MM.1S (cell line): ENCODE measurements at regions not wholly inside any gene's neighbourhood (a gene's known extent, or its start where the extent isn't known, plus 50 kb on each side); places are given as distances from the start of the nearest gene placed in this dataset.

Experiments
- DNase-seq: peaks from one replicate; pipeline ENCODE4 v3.0.0-alpha.2; 2015
- H2AFZ ChIP-seq: fragments of 300-600 bp; sonication (generic); 2 replicates; pipeline ENCODE4 v1.6.0; 2016; ENCODE audit warnings: antibody characterized with exemption, low read length
- H3F3A ChIP-seq: fragments of 300-600 bp; sonication (generic); 2 replicates; pipeline ENCODE4 v1.6.1; 2016; ENCODE audit warnings: mild to moderate bottlenecking, antibody characterized with exemption, low read length, moderate library complexity, mixed read lengths; ENCODE audit not compliant: insufficient read depth
- H3K27ac ChIP-seq: fragments of 300-600 bp; sonication (generic); 2 replicates; pipeline ENCODE4 v1.5.1; 2016; ENCODE audit warnings: mild to moderate bottlenecking, low read length
- H3K27me3 ChIP-seq: fragments of 300-600 bp; sonication (generic); replicated peaks from 2 replicates; pipeline ENCODE4 v1.6.0; 2016; ENCODE audit warnings: low read length; ENCODE audit not compliant: insufficient read depth
- H3K36me3 ChIP-seq: fragments of 300-600 bp; sonication (generic); replicated peaks from 2 replicates; pipeline ENCODE4 v1.6.1; 2016; ENCODE audit warnings: mild to moderate bottlenecking, low read length, mixed read lengths; ENCODE audit not compliant: insufficient read depth
- H3K4me1 ChIP-seq: fragments of 300-600 bp; sonication (generic); 2 replicates; pipeline ENCODE4 v1.6.1; 2016; ENCODE audit warnings: low read length, mixed read lengths
- H3K4me2 ChIP-seq: fragments of 300-600 bp; sonication (generic); 2 replicates; pipeline ENCODE4 v1.6.0; 2016; ENCODE audit warnings: low read depth, low read length
- H3K4me3 ChIP-seq: fragments of 300-600 bp; sonication (generic); 2 replicates; pipeline ENCODE4 v1.5.1; 2016; ENCODE audit warnings: low read length, mixed read lengths
- H3K79me2 ChIP-seq: fragments of 300-600 bp; sonication (generic); 2 replicates; pipeline ENCODE4 v1.6.1; 2016; ENCODE audit warnings: mixed run types, low read length, mixed read lengths
- H3K9ac ChIP-seq: fragments of 300-600 bp; sonication (generic); 2 replicates; pipeline ENCODE4 v1.6.1; 2016; ENCODE audit warnings: low read length, mixed read lengths
- H3K9me2 ChIP-seq: fragments of 300-600 bp; sonication (generic); replicated peaks from 2 replicates; pipeline ENCODE4 v1.6.1; 2016; ENCODE audit warnings: mild to moderate bottlenecking, low read length, mixed read lengths; ENCODE audit not compliant: insufficient read depth
- H3K9me3 ChIP-seq: fragments of 300-600 bp; sonication (generic); replicated peaks from 2 replicates; pipeline ENCODE4 v1.6.1; 2016; ENCODE audit warnings: mild to moderate bottlenecking, low read length, mixed read lengths; ENCODE audit not compliant: insufficient read depth
- H4K20me1 ChIP-seq: fragments of 300-600 bp; sonication (generic); 2 replicates; pipeline ENCODE4 v1.6.1; 2016; ENCODE audit warnings: mild to moderate bottlenecking, low read length, moderate library complexity, mixed read lengths; ENCODE audit not compliant: insufficient read depth
- CTCF ChIP-seq: fragments of 300-600 bp; sonication (generic); IDR thresholded peaks from 2 replicates; pipeline ENCODE4 v1.5.1; 2016; ENCODE audit warnings: antibody characterized with exemption, low read length, mixed read lengths
- EZH2 ChIP-seq: fragments of 300-600 bp; sonication (generic); optimal IDR thresholded peaks from 2 replicates; pipeline ENCODE3; 2017; ENCODE audit warnings: low read depth, mild to moderate bottlenecking, antibody characterized with exemption, low read length, mixed read lengths
- EZH2phosphoT487 ChIP-seq: fragments of 300-600 bp; sonication (generic); IDR thresholded peaks from 2 replicates; pipeline ENCODE4 v1.6.1; 2018; ENCODE audit warnings: antibody characterized with exemption, low read length

DNA sequence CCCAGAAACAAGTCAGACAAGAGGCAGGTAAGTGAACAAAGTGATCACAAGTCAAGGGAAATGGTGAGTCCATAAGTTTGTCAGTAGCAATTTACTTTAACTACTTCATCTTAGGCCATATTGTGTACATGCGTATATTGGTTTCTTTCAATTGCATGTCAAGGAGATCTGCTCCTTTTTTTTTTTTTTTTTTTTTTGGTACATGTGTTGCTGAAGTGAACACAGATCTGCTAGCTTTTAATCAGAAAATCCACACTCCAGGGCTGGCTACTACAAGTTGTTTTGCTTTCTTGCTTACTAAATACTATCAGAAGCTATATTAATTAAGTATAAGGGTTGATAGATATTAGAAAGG lies 985.1 kb downstream of the TSN start:
- no peak for TF ChIP-seq CTCF
- TF ChIP-seq EZH2phosphoT487 = no peak
- no peak for TF ChIP-seq EZH2
- no peaks in the 10 kb centered on the region for H3K9me2 ChIP-seq
- H3K27me3 ChIP-seq = no peaks in the 10 kb centered on the region
- H3F3A ChIP-seq = no peaks in the 10 kb centered on the region
- no peak overlapping the region for H2AFZ ChIP-seq
- DNase-seq = no peak
- H3K9me3 ChIP-seq = no peaks in the 10 kb centered on the region
- H3K4me2 ChIP-seq = no peak overlapping the region
- no peak overlapping the region for H3K9ac ChIP-seq
- no peaks in the 10 kb centered on the region for H4K20me1 ChIP-seq
- no peak overlapping the region for H3K27ac ChIP-seq
- no peaks in the 10 kb centered on the region for H3K4me1 ChIP-seq
- no peak overlapping the region for H3K4me3 ChIP-seq
- no peaks in the 10 kb centered on the region for H3K79me2 ChIP-seq
- H3K36me3 ChIP-seq = no peaks in the 10 kb centered on the region

DNA sequence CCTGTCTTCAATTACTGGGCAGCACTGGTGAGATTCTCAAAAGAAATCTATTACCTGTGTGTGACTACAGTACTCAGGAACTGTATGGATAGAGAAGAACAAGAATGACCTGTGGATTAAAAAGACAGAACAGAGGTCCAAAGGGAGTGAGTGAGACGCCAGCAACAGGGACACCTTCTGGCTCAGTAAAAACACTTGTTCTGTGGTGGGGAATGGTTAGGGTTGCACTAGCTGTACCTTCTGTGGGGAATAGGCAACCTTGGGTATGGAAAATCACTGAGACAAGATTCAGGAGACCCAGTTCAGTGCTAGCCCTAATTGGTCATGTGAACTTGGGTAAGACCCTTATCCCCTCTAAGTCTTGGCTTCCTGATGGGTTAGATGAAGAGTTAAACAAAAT lies 986.0 kb downstream of the TSN start:
- TF ChIP-seq EZH2phosphoT487 (no peak), CTCF (no peak), EZH2 (no peak)
- no peaks in the 10 kb centered on the region for H3K9me2 ChIP-seq
- no peak overlapping the region for H3K4me2 ChIP-seq
- H3K9me3 ChIP-seq = no peaks in the 10 kb centered on the region
- no peak overlapping the region for H3K4me3 ChIP-seq
- no peaks in the 10 kb centered on the region for H3K36me3 ChIP-seq
- no peaks in the 10 kb centered on the region for H3K79me2 ChIP-seq
- DNase-seq = no peak
- H3F3A ChIP-seq = no peaks in the 10 kb centered on the region
- no peak overlapping the region for H2AFZ ChIP-seq
- no peak overlapping the region for H3K27ac ChIP-seq
- H3K9ac ChIP-seq = no peak overlapping the region
- no peaks in the 10 kb centered on the region for H3K27me3 ChIP-seq
- H3K4me1 ChIP-seq = no peaks in the 10 kb centered on the region
- H4K20me1 ChIP-seq = no peaks in the 10 kb centered on the region

DNA sequence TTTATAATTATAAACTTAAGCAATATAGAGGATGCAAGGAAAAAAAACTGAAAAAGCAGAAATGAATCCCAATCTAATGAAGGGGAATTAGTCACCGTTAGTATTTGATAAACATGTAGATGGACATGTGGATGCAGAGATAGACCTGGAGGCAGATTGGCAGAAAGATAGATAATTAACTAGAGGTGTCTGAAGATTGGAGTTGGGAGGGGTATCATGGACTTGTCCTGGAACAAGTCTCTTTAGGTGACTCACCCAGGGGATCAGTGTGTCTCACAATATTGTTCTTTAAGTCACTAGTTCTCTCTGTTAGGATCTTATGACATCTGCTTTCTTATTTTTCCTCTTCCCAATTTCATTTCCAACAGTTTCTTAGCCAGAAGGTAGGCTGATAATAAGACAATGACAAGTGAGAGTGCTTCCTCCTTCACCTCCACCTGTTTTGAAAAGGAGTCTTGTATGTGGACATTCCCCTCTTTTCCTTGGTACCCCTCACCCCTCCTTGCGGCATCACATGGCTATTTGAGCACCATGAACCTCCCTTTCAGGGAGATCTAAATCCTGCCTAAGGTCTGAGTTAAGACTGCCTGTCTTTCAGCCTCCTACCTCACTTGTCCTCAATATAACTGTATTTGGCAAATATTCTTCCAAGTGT lies 987.7 kb downstream of the TSN start:
- Histone ChIP-seq H3K27me3 (no peaks in the 10 kb centered on the region), H3K9me2 (no peaks in the 10 kb centered on the region), H2AFZ (no peak overlapping the region), H3K9ac (no peak overlapping the region), H3K9me3 (no peaks in the 10 kb centered on the region), H3K4me2 (no peak overlapping the region), H3K4me1 (no peaks in the 10 kb centered on the region), H4K20me1 (no peaks in the 10 kb centered on the region), H3F3A (no peaks in the 10 kb centered on the region), H3K79me2 (no peaks in the 10 kb centered on the region), H3K4me3 (no peak overlapping the region), H3K36me3 (no peaks in the 10 kb centered on the region), H3K27ac (no peak overlapping the region)
- no peak for DNase-seq
- TF ChIP-seq EZH2phosphoT487 (no peak), CTCF (no peak), EZH2 (no peak)
